Duodenal mucosa (tissue), 2 donors: ENCODE measurements at regions not wholly inside any gene's neighbourhood (a gene's known extent, or its start where the extent isn't known, plus 50 kb on each side); places are given as distances from the start of the nearest gene placed in this dataset.
"Not testable (repeated sequence)": the region's sequence is repeated elsewhere in the genome, so short reads cannot be mapped to it uniquely, and the experiment has no call there.

Source experiments
- H3K27ac ChIP-seq: one replicate; pipeline ENCODE4 v1.7.0; 2013; ENCODE audit warnings: low read depth, low read length
- H3K27me3 ChIP-seq, 2 donors: one replicate each; pipeline ENCODE4 v1.7.0; 2013; ENCODE audit warnings: low read length in 2 of 2, control low read depth in 1 of 2; ENCODE audit not compliant: insufficient read depth in 2 of 2, control insufficient read depth in 1 of 2
- H3K36me3 ChIP-seq, 2 donors: one replicate each; pipeline ENCODE4 v1.7.0; 2013; ENCODE audit warnings: low read length in 2 of 2, control low read depth in 1 of 2; ENCODE audit not compliant: insufficient read depth in 2 of 2, control insufficient read depth in 1 of 2
- H3K4me1 ChIP-seq, 2 donors: one replicate each; pipeline ENCODE4 v1.7.0; 2013; ENCODE audit warnings: low read length in 2 of 2, control low read depth in 1 of 2; ENCODE audit not compliant: insufficient read depth in 2 of 2, control insufficient read depth in 1 of 2
- H3K4me3 ChIP-seq, 2 donors: one replicate each; pipeline ENCODE4 v1.7.0; 2013; ENCODE audit warnings: low read length in 2 of 2, low read depth in 1 of 2
- H3K9ac ChIP-seq, 2 donors: one replicate each; pipeline ENCODE4 v1.7.0; 2013; ENCODE audit warnings: low read length in 2 of 2, low read depth in 1 of 2
- H3K9me3 ChIP-seq, 2 donors: one replicate each; pipeline ENCODE4 v1.7.0; 2013; ENCODE audit warnings: low read length in 2 of 2, control low read depth in 1 of 2; ENCODE audit not compliant: control insufficient read depth in 1 of 2

DNA sequence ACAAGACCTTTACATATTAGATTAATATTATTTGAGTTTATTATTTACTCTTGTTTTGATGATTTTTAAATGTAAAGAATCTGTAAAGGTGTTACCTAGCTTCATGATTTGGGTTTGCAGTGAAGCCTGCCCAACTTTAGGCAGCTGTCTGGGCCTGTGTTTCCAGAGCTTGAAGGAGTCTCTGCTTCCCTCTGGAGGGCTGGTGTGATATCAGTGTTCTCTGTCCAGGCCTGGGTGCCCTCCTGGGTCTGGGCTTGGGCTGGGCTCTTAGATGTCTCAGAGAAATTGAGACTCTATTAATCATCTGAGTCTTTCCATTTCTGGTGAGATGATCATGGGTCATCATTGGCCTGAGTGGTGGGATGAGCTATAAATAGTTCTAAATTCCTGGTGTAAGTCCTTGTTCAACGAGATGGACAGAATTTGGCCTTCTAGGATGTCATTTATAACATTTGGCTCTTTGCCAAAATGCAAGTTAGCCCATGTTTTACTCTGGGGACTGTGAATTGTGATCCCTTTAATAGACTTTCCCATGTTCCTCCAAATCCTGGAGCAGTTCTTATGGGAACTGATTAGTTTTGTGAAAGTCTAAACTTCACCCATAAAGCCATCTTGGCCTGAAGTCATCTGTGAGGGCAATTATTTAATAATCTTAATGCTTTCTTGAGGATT, 397.3 kb downstream of the TMEM121 start:
- not testable (repeated sequence) for H3K9me3 ChIP-seq, H3K27ac ChIP-seq, H3K27me3 ChIP-seq, H3K9ac ChIP-seq, H3K4me1 ChIP-seq, H3K36me3 ChIP-seq, H3K4me3 ChIP-seq

DNA sequence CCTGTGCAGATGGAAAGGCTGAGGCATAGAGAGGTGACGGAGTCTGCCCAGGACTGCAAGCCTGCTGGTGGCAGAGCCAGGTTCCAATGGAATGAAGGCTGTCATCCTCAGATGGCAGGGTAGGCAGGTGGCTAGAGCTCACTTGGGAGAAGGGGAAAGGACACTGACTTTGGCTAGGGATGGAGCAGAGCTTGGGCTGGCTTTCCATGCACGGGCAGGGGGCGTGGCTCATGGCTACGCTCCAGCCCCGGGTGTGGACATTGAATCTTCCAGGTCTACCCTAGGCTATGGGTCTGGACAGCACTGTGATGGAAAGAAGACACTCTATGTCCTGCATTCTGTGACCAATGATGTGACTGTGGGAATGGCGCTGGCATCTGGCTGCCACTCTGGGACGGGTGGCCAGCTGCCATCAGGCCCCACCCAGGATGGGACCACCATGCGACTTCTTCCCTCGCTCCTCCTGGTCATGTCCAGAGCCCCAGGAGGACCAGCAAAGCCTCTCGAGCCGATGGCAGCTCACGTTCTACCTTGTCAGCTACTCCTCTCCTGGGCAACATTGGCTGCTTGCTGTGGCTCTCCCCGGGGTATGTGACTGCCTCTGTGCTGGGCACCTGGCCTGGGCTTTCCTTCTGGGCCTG, 398.7 kb downstream of the TMEM121 start:
- Histone ChIP-seq H3K27ac (no peak overlapping the region), H3K4me3 (no peak overlapping the region), H3K27me3 (no peaks in the 10 kb centered on the region), H3K9me3 (no peaks in the 10 kb centered on the region), H3K4me1 (no peaks in the 10 kb centered on the region), H3K36me3 (no peaks in the 10 kb centered on the region), H3K9ac (no peak overlapping the region)

DNA sequence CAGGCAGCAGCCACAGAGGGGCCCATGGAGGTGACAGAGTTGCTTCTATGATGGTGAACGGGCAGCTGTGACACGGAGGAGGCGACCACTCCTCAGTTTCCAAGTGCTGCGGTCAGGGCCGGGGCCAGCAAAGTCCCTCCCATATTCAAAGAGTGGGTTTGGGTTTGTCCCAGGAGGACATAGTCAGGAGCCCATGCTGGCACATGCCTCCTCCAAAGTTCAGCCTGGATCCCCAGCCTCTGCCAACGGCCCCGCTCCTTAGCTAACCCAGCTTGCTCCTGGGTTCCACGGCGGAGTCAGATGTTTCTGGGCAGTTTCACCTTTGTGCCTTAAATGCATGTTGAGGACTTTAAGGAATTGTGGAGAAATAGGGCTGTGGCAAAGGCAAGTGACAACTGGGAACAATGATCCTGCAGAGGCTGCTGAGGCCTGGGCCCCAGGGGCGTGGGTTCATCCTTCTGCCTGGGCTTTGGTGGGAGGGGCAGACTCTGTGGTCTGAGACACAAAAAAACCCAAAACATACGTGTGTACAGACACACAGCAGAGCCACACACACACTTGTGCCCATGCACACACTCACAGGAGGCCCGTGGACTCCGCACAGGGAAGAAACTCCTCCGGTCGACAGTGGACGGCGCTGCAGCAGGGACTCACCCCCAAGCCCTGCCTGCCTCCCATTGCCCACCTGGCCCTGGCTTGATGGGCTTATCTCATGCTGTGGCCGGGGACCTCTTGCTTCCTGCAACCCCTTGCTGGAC, 399.4 kb downstream of the TMEM121 start:
- Histone ChIP-seq H3K4me1 (no peaks in the 10 kb centered on the region), H3K27ac (no peak overlapping the region), H3K9me3 (no peaks in the 10 kb centered on the region), H3K27me3 (no peaks in the 10 kb centered on the region), H3K9ac (no peak overlapping the region), H3K4me3 (no peak overlapping the region), H3K36me3 (no peaks in the 10 kb centered on the region)

- no peak overlapping the region for H3K27ac ChIP-seq
- no peaks in the 10 kb centered on the region for H3K4me1 ChIP-seq
- no peaks in the 10 kb centered on the region for H3K27me3 ChIP-seq
- H3K4me3 ChIP-seq, result no peak overlapping the region
- no peaks in the 10 kb centered on the region for H3K9me3 ChIP-seq
- no peaks in the 10 kb centered on the region for H3K36me3 ChIP-seq
- H3K9ac ChIP-seq, result no peak overlapping the region
Measured at GRCh38 chr14:105926373-105927095, 400.2 kb downstream of the TMEM121 start.

DNA sequence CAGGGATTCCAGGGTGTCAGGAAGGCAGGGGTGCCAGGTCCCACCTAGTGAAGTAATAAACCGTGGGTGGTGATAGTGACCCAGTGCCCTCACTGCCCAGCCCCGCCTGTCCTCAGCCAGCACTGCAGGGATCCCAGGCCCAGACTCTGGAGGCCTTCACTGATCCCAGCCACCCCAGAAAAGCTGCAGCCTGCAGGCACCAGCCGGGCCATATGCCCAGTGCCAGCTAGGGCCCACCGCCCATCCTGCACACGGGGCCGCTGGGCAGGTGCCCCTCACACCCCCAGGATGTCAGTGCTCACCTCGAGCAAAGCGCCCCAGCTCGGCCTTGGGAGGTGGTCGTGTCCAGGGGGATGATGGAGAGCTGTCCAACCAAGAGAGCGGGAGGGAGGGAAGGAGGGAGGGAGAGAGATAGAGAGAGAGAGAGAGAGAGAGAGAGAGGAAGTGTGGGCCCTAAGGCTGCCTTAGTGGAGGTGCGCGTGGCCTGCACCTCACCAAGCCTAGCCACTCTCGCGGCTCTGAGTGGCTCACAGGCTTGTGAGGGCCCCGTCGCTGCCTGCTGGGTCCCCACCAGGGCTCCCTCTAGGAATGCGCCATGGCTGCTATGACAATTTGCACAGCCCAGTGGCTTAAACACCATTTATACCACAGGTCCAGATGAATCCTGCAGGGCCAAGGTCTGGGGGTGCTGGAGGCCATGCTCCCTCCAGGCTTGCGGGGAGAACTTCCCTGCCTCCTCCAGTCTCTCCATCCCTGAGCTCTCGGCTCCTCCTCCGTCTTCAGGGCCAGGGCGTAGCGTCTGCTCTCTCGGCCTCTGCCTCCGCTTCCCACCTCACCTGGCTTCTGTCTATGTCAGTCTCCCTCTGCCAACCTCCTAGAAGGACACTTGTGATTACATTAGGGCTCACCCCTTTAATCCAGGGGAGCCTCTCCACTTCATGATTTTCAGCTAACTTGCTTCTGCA, 401.0 kb downstream of the TMEM121 start:
- H3K27ac ChIP-seq, result no peak overlapping the region

DNA sequence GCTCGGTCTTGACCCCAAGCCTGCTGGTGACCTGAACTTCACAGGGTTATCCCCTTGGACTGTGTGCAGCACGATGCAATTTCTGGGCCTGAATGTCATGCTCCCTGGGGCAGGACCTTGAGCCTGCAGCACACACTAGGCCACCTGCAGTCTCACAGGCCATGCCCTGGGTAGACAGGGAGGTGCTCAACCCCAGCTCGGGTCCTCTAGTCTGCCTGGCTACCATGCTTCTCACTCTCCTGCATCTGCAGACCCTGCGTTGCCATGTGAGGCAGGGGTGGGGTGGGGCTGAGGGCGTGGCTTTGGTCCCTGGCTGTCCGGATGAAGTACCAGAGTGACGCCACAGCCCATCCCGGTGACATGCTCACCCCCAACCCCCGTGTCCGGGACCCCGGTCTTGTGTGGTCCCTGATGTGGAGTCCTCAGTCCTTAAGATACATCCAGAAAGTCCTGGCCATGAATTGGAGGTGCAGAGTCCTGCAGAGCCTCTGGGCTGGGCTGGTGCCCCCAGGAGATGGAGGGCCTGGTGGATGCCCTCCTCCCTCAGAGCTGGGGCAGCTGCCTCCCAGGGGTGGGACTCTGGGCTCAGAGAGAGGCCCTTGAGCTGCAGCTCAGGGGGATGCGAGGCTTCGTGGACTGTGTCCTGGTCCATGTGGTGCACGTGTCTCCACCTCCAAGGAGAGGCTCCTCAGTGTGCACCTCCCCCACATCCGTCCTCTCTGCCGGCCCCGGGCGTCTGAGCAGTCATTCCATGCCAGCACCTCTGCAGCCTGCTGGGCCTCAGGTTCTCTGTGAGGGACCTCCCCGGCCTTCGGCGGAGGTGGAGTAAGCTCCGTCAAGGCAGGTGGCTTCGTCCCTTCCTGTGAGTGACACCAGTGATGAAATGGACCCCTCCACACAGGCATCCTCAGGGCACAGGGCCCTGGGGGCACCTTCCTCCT, 402.1 kb downstream of the TMEM121 start:
- H3K27ac ChIP-seq, H3K4me1 ChIP-seq, H3K4me3 ChIP-seq, H3K9ac ChIP-seq, H3K36me3 ChIP-seq, H3K9me3 ChIP-seq, H3K27me3 ChIP-seq: not testable (repeated sequence)

More for the DNA sequence above, 401.0 kb downstream of the TMEM121 start:
- H3K27me3 ChIP-seq, result no peaks in the 10 kb centered on the region
- H3K4me1 ChIP-seq, result no peaks in the 10 kb centered on the region
- H3K9me3 ChIP-seq, result no peaks in the 10 kb centered on the region
- H3K4me3 ChIP-seq, result no peak overlapping the region
- H3K9ac ChIP-seq, result no peak overlapping the region
- H3K36me3 ChIP-seq, result no peaks in the 10 kb centered on the region

DNA sequence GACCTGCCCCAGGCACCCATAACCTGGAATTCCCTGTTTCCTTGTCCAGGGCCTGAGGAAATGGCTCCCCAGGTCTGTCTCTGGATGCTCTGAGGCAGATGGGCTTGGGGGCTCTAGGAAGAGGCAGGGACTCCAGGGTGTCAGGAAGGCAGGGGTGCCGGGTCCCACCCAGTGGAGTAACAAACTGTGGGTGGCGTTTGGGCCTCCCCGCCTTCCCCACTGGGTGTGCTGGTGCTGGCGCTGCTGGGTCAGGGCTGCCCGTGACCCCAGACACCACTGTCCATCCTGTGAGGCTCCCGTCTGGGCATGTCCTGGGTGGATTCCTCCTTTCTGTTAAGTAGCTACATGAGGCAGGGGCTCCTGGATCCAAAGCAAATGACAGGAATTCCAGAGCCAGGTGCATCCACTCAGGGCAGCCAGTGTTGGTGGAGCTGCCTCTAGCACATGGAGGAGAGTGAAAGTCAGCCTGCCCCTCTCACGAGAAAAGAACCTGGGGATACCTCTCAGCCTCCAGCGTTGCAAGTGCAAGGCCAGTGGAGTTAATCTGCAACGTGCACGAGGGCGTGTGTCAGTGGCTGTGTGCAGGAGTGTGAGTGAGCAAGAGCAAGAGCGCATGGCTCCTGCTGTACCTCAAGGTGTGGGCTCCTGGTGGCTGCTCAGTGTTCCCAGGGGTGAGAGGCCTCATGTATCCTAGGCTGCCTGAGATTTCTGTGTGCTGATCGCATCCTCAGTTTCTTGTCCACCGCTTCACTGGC, 403.1 kb downstream of the TMEM121 start:
- Histone ChIP-seq H3K9me3 (no peaks in the 10 kb centered on the region), H3K4me3 (no peak overlapping the region), H3K4me1 (no peaks in the 10 kb centered on the region), H3K36me3 (no peaks in the 10 kb centered on the region), H3K27me3 (no peaks in the 10 kb centered on the region), H3K27ac (no peak overlapping the region), H3K9ac (no peak overlapping the region)

DNA sequence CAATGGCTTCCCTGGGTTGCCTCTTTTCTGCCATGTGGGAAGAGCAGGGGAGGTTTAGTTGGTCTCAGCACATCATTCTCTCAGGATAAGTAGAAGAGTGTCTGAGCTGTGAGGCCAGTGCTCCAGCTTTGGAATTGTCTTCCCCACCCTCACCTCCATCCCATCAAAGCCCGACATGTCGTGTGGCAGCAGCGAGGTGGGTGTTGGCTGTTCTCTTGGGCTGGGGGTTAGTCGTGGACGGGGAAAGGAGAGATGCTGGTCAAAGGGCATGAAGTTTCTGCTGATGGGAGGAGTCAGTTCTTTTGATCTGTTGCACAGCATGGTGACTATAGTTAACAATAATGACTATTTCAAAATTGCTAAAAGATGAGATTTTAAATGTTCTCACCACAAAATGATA, 404.2 kb downstream of the TMEM121 start:
- Histone ChIP-seq H3K27ac (no peak overlapping the region), H3K9me3 (peaks cover 0 to 6% of the 10 kb centered on the region in 2 donors), H3K4me1 (no peaks in the 10 kb centered on the region), H3K27me3 (no peaks in the 10 kb centered on the region), H3K4me3 (no peak overlapping the region), H3K36me3 (no peaks in the 10 kb centered on the region), H3K9ac (no peak overlapping the region)
